NCI-H748 (cell line): ENCODE measurements at regions not wholly inside any gene's neighbourhood (a gene's known extent, or its start where the extent isn't known, plus 50 kb on each side); places are given as distances from the start of the nearest gene placed in this dataset.

Source experiments
- DNase-seq: peaks from one replicate; lab custom pipeline; 2025; ENCODE audit not compliant: unreplicated experiment; lab: John Stamatoyannopoulos, UW

DNA sequence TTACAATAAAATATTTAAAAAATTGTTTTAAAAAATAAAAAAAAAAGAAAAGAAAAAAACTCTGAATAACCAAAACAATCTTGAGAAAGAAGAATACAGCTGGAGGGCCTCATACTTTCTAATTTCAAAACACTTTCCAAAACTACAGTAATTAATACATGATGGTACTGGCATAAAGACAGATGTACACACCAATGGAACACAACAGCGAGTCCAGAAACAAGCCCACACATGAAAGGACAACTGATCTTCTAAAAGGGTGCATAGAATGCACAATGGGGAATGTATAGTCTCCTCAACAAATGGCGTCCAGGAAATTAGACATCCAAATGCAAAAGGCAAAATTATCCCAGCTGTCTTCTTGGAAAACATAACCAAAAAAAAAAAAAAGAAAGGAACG lies 99.6 kb downstream of the LURAP1L start:
- no peak for DNase-seq

GRCh38 chr9:12875191-12875590 lies 100.4 kb downstream of the LURAP1L start:
- DNase-seq = no peak

DNA sequence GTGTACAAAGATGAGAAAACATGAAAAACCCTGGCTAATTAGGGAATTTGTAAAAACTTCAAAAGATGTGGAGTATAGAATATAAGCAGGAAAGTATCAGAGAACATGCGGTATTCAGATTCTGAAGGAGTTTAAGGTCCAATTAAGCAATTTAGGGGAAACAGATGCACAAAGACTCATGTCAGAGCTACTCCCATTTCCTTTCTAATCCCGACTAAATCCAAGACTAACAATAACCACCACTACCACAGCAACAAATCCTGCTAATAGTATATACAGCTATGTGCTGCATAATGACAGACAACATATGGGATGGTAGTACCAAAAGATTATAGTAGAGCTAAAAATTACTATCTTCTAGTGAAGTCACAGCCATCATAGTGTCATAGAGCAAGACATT lies 102.1 kb downstream of the LURAP1L start:
- no peak for DNase-seq

DNA sequence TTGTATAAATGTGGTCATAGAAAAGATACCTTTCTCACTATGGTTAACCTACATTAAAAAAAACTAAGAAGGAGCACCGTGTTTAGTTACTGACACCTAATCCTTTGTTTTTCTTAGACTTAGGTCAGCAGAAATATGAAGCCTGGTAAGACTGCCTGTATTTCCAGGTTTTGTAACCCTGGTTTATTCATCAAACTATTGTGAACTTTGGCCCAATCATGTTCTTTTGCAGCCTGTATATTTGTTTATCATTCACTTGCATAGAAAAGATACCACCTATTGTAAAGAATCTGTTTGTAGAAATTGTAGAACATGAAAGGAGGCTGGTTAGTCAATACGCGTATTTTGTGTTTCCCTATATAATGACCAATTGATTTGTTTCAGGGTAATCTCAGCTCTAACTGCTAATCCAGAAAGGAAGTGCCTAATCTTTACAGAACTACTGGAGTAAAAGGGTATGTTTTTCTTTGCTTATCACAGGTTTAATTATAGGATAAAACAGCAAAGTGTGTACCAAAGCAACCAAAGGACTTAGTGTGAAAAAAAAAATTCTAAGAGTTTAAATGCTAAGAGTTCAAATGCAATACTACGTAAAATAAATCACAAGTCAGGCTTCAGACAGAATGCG lies 103.6 kb downstream of the LURAP1L start:
- DNase-seq = peak; percentile 50

GRCh38 chr9:12879961-12880360 lies 105.1 kb downstream of the LURAP1L start:
- no peak for DNase-seq

GRCh38 chr9:12880406-12881015 lies 105.7 kb downstream of the LURAP1L start:
- DNase-seq = no peak

DNA sequence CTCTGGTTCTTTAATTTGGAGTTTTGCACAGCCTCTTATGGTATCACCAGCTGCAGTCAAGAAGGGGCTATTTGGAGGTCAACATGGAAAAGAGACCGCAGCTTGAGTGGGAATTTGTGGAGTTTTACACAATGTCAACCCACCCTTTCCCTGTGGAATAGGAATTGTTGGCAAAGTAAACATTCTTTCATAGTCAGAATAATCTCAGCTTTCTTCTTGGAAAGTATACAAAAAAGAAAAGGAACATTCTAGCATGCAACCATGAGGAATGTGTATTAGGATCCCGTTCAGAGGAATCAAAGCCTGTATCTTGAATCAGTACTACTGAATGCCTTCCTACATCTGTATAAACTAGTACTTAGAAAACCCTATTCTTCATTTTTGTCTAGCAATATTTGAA lies 107.6 kb downstream of the LURAP1L start:
- DNase-seq = no peak

- DNase-seq = peak; percentile 51
Observed at GRCh38 chr9:12884736-12885395, 110.0 kb downstream of the LURAP1L start.

GRCh38 chr9:12889402-12890106 lies 114.7 kb downstream of the LURAP1L start:
- DNase-seq = no peak

DNA sequence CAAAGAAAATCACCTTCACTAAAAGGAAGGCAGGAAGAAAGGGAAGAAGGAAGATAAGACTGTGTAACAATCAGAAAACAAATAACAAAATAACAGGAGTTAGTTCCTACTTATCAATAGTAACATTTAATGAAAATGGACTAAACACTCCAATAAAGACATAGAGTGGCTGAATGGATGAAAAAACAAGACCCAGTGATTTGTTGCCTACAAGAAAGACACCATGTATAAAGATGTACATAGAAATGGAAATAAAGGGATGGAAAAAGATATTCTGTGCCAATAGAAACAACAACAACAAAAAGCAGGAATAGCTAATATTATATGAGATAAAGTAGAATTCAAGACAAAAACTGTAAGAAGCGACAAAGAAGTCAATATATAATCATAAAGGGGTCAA lies 116.8 kb downstream of the LURAP1L start:
- DNase-seq = no peak

DNA sequence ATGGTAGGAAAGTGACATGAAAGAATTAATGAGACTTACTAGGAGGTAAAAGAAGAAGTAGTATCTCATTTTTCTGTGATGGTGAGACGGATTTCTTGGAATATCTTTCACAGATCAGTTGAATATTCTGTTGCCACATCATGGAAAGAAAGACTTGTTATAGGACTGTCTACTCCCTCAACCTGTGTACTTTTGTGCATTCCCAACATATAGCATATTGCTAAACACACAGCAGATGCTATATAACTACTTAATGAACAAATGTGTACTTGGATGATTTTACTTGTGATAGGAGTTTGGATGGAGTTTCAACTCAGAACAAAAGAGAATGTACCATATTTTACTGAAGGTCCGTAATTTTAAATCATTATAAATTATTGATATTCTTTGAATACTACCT lies 128.5 kb downstream of the LURAP1L start:
- DNase-seq = no peak

DNA sequence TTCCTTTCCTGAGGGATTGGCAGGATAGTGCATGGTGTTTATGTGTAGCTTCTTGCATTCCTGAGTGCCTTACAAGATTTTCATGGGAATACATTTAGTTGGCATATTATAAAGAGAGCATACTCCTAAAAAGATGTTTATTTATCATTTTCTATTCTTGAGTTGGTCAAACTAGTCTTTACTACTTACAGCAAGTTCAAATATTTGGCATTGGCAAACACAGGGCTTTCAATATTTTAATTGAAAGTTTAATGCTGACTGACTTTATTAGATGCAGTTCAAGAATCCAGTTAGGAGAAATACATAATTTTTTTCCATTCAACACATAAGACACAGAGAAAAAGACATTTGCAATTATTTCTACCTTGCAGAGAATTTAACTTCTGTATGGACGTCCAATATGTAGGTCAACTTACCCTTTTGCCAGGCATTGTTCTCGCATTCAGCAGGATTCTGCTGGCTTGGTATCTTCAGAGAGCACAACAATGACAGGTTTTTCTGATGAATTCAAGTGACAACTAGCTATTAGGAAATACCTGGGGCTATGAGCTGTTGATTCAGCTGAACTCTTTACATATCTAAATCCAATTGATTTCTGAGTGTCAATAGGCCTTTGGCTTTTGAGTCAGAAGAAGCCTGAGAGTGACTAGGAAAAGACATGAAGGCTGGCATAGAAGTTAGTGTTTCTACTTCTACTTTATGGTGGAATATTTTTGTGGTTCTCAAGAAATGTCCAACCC lies 129.6 kb downstream of the LURAP1L start:
- DNase-seq = peak; percentile 15

- no peak for DNase-seq
Observed at GRCh38 chr9:12906646-12907045, 131.8 kb downstream of the LURAP1L start.

GRCh38 chr9:12908895-12909294 lies 134.1 kb downstream of the LURAP1L start:
- DNase-seq = peak; percentile 86

- no peak for DNase-seq
Observed at GRCh38 chr9:12915366-12915954, 140.6 kb downstream of the LURAP1L start.

DNA sequence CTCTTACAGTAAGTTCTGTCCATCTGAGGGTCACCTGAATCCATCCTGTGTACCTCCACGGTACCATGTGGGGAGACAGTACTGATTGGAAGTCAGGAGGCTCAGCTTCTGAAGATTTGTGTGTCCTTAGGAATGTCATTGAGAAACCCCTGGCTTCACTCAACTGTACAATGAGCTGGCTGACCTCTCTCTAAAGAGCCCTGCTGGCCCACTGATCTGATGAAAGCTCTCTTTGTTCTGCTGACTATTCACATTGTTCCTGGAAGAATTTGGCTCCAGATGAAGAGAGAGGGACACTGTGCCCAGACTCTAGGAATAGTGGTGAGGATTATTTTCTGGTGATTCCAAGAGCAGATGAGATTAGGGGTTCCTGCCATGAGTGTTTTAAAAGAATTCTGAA lies 141.2 kb downstream of the LURAP1L start:
- no peak for DNase-seq

GRCh38 chr9:12920437-12920836 lies 145.6 kb downstream of the LURAP1L start:
- no peak for DNase-seq

DNA sequence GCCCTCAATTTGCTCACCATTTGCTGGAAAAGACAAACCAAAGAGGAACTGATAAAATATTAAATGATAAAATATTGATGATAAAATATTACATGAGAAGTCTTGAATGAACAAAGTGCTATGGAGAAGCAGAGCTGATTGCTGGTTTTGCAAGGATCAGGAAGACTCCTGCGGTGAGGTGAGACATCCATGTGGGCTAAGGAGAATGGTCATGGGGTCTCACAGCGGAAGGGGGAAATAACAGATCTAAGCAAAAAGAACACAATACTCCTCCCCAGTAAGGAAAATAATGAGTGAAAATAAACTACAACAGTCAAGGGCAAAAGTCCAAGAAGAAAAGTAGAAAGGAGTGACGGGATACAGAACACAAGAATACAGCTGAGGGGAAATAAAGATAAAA lies 146.8 kb downstream of the LURAP1L start:
- DNase-seq = no peak

GRCh38 chr9:12922224-12922866 lies 147.5 kb downstream of the LURAP1L start:
- no peak for DNase-seq

DNA sequence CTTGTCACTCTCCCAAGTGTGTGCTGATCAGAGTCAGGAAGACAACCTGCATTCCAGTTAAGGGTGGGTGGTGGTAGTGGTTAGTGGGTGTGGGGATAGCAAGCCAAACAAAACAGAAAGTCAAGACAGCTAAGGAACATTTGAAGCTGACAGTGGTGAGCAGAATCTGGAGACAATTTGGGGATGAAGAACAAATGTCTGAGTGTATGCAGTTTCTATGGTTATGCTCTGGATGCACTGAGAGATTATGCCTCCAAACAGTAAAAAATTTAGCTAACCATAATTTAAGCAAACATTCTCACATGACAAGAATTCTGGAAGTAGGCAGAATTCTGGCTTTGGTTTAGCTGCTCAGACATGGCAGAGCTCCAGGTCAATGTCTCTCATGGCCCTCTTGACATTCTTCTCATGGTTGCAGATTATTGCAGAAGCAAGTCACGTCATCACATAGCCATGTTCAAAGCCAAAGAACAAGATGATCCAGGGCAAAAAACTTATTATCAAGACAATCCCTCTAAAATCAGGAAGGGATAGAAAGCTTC lies 148.7 kb downstream of the LURAP1L start:
- DNase-seq = no peak
